ENCODE measurements at regions not wholly inside any gene's neighbourhood (a gene's known extent, or its start where the extent isn't known, plus 50 kb on each side); places are given as distances from the start of the nearest gene placed in this dataset.
A peak's percentile ranks its signal among the peaks of the same experiment; 100 is the strongest.

DNA sequence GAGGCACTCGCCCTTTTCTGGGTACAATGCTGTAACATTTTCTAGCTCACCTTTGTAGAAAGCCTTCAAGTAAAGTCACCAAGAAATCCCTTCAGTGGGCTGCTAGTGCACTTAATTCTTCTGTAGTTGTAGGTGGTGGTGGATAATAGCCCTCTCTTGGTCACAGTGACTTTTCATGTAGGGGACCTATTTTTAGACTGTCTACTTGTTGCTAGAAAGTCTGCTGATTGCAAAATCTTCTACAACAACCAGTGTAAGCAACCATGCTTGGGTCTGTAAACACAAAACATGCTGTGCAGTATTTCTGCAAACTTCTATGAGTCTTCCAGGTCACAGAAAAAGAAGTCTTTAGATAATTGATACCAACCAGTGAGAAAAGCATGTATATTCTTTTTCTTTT lies 55.6 kb downstream of the PBDC1 start:
- Histone ChIP-seq H3K4me3 (ENCODE audit: low read length) (no peak overlapping the region), H3K27ac (ENCODE audit: low read length) (no peak overlapping the region), H3K36me3 (ENCODE audit: control insufficient read depth, insufficient read depth, low read length) (no peaks in the 10 kb centered on the region), H3K27me3 (ENCODE audit: control insufficient read depth, insufficient read depth, low read length) (no peaks in the 10 kb centered on the region), H3K9me3 (ENCODE audit: control insufficient read depth, low read depth, low read length) (no peaks in the 10 kb centered on the region), H3K4me1 (ENCODE audit: control insufficient read depth, insufficient read depth, low read length) (no peaks in the 10 kb centered on the region)
- no CpG with 5 or more reads among the region's 1 CpG for WGBS (ENCODE audit: insufficient coverage, low lambda C conversion rate)
- no peak for DNase-seq

DNA sequence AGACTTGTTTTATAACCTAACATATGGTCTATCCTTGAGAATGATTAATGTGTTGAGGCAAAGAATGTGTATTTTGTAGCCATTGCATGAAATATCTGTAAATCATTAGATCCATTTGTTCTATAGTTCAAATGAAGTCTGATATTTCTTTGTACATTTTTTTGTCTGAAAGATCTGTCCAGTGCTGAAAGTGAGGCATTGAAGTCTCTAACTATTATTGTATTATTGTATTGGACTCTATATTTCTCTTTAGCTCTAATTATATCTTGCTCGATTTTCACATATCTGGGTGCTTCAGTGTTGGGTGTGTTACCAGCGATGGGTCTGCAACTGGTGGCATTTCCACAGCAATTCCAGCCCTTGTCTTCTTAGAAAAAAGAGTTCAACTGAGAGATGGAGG lies 76.0 kb downstream of the PBDC1 start:
- Histone ChIP-seq H3K36me3 (ENCODE audit: control insufficient read depth, insufficient read depth, low read length) (no peaks in the 10 kb centered on the region), H3K4me1 (ENCODE audit: control insufficient read depth, insufficient read depth, low read length) (no peaks in the 10 kb centered on the region), H3K9me3 (ENCODE audit: control insufficient read depth, low read depth, low read length) (no peaks in the 10 kb centered on the region), H3K27ac (ENCODE audit: low read length) (no peak overlapping the region), H3K27me3 (ENCODE audit: control insufficient read depth, insufficient read depth, low read length) (no peaks in the 10 kb centered on the region), H3K4me3 (ENCODE audit: low read length) (no peak overlapping the region)
- WGBS (ENCODE audit: insufficient coverage, low lambda C conversion rate): no CpG with 5 or more reads among the region's 2 CpGs
- DNase-seq: no peak

DNA sequence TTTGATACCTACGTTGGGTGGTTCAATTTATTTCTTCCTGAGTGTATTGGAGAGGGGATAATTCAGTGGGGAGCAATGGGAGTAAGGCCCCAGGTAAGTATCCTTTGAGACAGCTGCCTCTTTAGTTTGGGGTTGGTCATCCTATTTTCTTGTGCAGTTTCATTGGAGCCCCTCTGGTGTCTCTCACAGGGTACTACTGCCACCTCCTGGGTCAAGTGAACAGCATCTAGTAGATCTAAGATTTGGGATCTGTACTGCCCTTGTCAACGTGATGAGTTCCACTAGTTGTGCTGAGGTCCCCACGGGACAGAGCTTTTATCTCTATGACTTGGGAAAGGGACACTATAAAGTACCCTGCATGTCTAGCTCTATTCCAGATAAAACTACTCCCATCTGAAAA lies 80.6 kb downstream of the PBDC1 start:
- H3K4me3 ChIP-seq (ENCODE audit: low read length): no peak overlapping the region
- peak; percentile 22 to 24 for DNase-seq
- no CpG with 5 or more reads among the region's 3 CpGs for WGBS (ENCODE audit: insufficient coverage, low lambda C conversion rate)

GRCh38 chrX:76279007-76279406 lies 106.1 kb downstream of the PBDC1 start:
- no peak overlapping the region for H3K27ac ChIP-seq (ENCODE audit: low read length)
- DNase-seq: peak; percentile 15 to 18
- H3K4me1 ChIP-seq (ENCODE audit: control insufficient read depth, insufficient read depth, low read length): no peaks in the 10 kb centered on the region
- H3K27me3 ChIP-seq (ENCODE audit: control insufficient read depth, insufficient read depth, low read length): no peaks in the 10 kb centered on the region
- no peaks in the 10 kb centered on the region for H3K9me3 ChIP-seq (ENCODE audit: control insufficient read depth, low read depth, low read length)
- H3K36me3 ChIP-seq (ENCODE audit: control insufficient read depth, insufficient read depth, low read length): no peaks in the 10 kb centered on the region
- no peak overlapping the region for H3K4me3 ChIP-seq (ENCODE audit: low read length)

More for the DNA sequence above, 80.6 kb downstream of the PBDC1 start:
- Histone ChIP-seq H3K9me3 (ENCODE audit: control insufficient read depth, low read depth, low read length) (no peaks in the 10 kb centered on the region), H3K27ac (ENCODE audit: low read length) (no peak overlapping the region), H3K4me1 (ENCODE audit: control insufficient read depth, insufficient read depth, low read length) (no peaks in the 10 kb centered on the region), H3K27me3 (ENCODE audit: control insufficient read depth, insufficient read depth, low read length) (no peaks in the 10 kb centered on the region), H3K36me3 (ENCODE audit: control insufficient read depth, insufficient read depth, low read length) (no peaks in the 10 kb centered on the region)

Data from large intestine (tissue), 3 donors.